EH (cell line): ENCODE measurements at regions not wholly inside any gene's neighbourhood (a gene's known extent, or its start where the extent isn't known, plus 50 kb on each side); places are given as distances from the start of the nearest gene placed in this dataset.
A peak's percentile ranks its signal among the peaks of the same experiment; 100 is the strongest.

Experiments
- DNase-seq: peaks from one replicate; pipeline ENCODE4 v3.0.0-alpha.2; 2015; ENCODE audit warnings: low read depth

DNA sequence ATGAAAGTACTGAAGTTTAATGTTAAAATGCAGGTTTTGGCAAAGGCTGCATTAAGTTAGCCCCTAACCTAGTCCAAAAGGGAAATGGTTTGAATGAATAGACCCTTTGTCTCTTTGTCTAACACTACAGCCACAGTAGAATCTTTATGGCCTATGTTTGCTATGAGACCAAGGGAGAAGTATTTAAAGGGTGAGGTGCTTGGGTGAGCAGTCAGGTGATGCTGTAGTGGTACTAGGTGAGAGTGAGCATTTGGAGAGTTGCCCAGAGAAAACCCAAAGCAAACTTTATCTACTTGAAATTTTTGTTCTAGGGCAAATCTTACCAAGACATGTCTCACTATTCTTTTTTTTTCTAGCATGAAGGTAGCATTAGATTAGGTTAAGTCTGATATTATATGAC lies 1961.4 kb upstream of the WWC1 start:
- no peak for DNase-seq

DNA sequence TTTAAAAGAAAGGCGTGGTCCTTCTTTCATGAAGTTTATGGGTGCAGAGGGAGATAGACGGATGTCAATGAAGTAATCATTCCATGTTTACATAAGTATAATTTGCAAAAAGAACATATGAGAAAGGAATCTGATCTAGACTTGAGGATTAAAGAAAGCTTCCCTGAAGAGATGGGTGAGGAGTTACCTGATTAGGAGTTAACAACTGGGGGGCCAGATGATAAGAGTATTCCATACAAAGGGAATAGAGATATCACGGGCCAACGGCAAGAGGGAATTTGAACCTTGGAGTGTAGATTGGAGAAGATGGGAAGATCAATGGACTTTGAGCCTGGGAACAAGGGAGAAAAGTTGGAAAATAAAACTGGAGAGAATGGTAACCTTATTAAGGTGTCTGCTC lies 1959.9 kb upstream of the WWC1 start:
- DNase-seq = no peak

- DNase-seq = no peak
Measured at GRCh38 chr5:166338801-166339200, 1952.6 kb upstream of the WWC1 start.

DNA sequence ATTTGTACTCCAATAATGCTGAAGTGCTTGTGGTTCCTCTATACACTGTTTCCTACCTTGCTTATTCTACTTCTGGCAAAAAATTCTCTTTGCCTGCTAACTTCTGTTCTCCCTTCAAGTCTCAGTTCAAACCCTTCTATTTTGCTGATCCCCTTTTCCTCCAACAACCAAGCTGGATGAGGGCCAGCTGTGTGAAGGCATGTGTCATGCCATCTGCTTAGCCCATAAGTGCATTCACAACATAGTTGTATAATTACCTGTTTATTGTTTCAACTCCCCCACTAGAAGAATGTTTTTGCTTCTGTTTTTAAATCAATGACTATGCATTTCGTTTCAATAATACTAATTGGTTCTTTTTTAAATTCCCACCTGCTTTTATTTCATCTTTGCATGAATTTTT lies 1951.4 kb upstream of the WWC1 start:
- no peak for DNase-seq

DNA sequence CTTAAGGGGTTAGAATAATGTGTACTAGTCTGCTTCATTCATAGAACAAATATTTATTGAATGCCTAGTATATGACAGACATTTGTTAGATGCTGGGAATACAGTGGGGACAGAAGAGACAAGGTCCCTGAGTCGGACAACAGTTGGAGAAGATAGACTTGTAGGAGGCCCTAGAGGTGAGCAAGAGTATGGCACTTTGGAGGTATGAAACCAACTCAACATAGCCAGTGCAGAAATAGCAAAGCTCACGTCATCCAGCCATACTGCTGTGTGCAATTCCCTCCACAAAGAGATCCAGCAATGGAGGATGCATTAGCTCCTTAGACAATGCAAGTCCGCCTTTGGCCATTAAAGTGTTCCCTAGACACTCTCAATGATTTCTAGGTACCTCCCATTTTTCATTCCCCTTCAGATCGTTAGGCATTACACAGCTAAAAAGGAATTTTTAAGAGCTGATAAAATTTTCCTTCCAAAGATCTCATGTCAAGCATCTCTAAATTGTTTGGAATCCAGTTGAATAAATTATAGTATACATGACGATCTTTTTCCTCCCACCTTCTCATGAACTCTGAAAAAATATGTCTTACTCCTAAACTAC lies 1949.6 kb upstream of the WWC1 start:
- no peak for DNase-seq

DNA sequence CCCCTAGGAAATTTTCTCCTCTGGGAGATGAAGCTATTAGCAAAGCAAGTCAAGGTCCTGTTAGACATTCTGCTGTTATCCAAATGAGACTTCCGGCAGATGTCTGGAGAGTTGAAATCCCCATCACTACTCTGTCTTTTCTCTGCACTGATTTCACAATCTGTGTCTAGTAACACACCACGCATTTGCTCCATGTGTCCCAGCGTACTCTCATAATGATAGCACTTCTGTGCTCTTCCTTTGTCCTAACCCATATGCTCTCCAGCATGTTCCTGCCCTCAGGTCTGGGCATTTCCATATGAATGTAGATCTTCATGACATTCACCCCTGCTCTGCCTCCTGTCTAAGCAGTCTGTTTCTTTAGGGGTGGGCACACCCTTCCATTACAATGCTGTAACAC lies 1949.0 kb upstream of the WWC1 start:
- DNase-seq = no peak

DNA sequence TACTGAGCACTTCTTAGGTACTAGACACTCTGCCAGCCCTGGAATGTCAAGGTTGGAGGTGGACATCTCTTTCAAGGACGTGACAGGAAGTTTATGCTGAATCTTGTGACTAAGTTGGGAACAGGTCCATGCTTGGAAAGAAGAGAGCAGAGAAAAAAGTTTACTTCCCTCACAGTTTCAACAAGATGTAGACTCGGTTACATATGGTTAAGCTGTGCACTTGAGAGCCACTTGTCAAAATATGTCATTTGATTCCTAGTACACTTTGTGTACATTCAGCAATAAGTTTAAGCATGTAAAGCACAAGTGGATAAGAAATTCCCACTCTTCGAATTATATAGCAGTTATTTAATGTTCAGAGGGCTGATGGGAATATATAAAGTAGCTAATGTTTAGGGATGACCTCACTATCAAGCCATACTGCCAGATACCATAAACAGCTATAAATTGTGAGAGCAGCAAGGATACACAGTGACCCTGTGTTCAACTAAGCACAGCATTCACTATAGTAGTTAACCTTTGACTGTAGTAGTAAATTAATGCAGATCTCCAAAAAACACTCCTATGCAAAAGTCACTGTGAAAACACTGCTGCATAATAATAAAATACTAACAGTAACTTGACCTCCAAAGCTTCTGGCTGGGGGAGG lies 1944.6 kb upstream of the WWC1 start:
- no peak for DNase-seq

GRCh38 chr5:166349046-166349445 lies 1942.4 kb upstream of the WWC1 start:
- no peak for DNase-seq

GRCh38 chr5:166353580-166353979 lies 1937.9 kb upstream of the WWC1 start:
- no peak for DNase-seq

DNA sequence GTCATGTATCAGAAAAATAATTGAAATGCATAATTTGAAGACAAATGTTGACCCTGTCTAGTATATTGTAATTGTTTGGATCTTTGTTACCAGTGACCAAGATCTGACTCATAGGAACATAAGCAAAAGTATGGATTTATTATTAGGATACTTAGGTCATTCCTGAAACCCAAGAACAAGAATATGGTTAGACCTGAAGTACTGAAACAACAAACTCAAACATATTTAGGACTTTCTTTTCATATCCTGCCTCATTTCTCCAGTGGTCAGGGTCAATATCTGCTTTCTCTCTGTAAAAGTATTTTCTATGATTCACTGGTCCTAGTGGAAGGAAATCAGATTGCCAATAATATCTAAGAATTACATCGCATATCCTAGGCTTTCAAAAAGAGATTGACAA lies 1937.1 kb upstream of the WWC1 start:
- DNase-seq = no peak

GRCh38 chr5:166356096-166356495 lies 1935.3 kb upstream of the WWC1 start:
- no peak for DNase-seq

DNA sequence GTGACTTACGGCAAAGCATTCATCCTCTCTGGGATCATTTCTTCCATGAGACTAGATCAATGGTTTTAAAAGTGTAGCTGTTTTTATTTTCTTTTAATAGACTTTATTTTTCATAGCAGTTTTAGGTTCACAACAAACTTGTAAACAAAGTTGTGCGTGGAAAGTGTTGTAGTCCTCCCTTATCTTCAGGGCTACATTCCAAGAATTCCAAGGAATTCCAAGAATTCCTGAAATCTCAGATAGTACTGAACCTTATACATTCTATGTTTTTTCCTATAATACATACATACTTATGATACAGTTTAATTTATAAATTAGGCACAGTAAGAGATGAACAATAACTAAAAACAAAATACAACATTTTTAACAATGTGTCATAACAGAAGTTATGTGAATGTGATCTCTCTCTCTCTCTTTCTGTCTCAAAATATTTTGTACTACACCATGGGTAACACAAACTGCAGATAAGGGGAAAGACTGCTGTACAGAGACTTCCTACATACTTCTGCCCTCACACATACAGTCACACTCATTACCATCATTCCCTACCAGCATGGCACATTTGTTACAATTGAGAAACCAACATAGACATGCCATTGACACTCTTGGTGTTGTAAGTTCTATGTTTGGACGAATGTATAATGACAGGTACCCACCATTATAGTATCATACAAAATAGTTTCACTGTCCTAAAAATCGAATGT lies 1933.2 kb upstream of the WWC1 start:
- no peak for DNase-seq

- DNase-seq = no peak
Measured at GRCh38 chr5:166363087-166363760, 1928.2 kb upstream of the WWC1 start.

DNA sequence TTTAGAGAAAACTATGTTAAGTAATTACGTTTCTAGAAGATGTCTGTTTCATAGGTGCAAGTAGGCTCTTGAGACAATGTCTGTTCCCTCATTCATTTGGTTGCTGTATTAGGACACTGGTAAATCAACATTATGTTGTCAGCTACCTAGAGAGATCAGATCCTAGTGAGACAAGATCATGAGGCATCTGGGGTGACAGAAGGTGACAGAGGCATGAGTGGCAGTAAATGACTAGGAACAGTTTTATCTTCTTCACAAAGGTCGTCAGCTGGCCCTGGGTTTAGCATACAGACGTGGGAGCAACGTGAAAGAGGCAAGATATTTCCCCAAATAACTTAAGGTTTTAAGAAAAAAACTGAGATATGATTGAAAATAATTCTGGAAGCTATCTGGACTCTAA lies 1926.3 kb upstream of the WWC1 start:
- no peak for DNase-seq

DNA sequence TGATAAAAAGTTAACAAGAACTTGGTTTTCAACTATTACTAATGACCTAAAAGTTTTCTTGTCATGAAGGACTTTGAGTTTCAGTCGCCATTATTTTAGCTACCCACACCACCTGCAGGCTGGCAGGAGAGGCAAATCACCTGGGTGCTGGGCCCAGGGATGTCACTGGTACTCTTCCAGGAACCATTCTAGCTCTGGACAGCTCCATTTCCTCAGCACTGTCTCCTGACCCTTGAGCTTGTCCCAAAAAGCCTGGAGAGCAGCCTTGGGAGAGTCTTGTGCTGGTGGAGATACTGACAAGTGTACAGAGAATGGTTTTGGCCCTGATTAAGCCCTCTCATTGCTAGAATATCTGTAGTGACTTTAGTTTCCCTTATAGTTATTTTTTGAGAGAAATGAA lies 1924.1 kb upstream of the WWC1 start:
- no peak for DNase-seq

GRCh38 chr5:166369346-166369745 lies 1922.1 kb upstream of the WWC1 start:
- no peak for DNase-seq

- DNase-seq = no peak
Measured at GRCh38 chr5:166369807-166370206, 1921.6 kb upstream of the WWC1 start.

DNA sequence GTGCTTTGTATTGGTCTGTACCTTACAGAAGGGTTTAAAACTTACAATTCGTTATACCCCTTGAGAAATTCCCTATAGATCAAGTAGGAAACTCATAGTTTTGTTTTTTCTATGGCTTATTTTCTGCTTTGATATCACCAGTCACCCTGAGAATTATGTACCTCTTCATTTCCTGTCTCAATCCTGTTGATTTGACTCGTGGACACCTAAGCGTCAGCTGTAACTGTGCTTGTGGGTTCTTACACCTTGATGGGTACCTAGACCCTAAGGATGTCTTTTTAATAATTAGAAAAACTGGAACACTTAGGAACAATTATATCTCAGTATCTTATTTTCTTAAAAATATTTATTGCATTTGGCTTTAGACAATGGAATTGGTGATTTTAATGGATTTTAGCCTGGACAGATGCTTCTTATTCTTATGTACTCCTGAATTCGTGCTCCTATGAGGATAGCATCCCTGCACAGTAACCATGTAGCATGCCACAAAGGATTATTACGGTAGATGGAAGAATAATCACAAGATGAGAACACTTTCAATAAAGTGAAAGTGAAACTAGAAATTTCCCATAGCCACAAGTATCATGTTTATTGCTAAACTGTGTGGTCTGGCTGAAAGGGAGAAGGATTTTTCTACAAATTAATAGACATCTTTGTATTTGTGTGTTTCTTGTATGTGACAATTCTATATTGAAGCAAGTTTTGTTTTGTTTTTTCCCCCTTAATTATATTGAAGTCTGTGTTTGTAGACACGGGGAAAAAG lies 1920.3 kb upstream of the WWC1 start:
- peak; percentile 1 for DNase-seq

DNA sequence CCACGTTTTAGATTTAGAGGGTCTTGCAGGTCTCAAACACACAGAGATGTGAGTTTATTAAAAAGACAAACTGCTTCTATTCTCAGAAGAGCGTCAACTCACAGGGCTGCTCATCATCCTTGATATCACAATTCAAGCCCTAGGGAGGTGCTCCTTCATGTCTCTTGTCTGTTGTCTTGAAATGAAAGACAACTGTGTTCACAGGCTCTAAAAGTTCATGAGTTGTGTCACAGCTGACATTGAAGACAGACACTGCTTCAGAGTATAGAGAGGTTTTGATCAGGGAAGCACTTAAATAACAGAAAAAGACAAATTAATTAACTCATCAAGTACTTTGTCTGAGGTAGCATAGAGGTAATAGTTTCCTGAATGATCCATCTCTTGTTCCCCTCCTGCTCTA lies 1917.6 kb upstream of the WWC1 start:
- no peak for DNase-seq

DNA sequence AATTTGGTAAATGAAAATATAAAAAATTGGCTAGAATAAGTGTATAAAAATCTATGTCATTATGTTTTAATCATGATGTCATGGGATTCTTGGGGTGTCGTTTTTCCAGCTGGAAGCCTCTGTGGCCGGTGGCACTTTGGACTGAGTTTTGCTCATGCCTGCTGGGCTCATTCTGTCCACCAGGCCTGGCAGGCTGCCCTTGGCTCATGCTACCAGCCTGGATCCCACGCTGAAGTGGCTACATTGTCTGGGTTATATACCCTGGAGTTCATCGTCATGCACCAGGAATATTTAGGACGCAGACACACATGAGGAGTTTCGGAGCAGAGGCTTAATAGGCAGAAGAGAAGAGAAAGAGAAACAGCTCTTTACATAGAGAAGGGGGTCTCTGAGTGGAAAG lies 1913.7 kb upstream of the WWC1 start:
- no peak for DNase-seq

GRCh38 chr5:166379517-166379916 lies 1911.9 kb upstream of the WWC1 start:
- no peak for DNase-seq

DNA sequence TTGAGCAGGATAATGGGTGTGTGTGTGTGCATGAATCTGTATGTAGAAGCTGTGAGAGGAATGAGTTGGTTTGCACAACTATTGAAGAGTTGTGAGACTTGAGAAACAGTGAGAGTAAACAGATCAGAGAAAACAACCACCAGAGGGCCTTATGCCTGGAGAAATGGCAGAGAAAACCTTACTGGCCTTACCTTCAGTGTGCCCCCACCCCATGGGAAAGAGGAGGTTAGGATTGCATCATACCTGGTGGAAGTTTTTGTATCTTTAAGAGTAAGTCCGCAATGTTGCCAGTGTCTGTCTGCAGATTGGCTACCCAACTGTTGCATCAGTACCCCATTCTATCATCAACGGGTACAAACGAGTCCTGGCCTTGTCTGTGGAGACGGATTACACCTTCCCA lies 1909.4 kb upstream of the WWC1 start:
- DNase-seq = no peak
